ENCODE measurements at regions not wholly inside any gene's neighbourhood (a gene's known extent, or its start where the extent isn't known, plus 50 kb on each side); places are given as distances from the start of the nearest gene placed in this dataset.

GRCh38 chr18:29164020-29164706 lies 987.2 kb upstream of the CDH2 start:
- no peak for DNase-seq (ENCODE audit: low read depth, low spot score)

- DNase-seq (ENCODE audit: low read depth, low spot score): no peak
Observed at GRCh38 chr18:29163596-29163995, 986.7 kb upstream of the CDH2 start.

GRCh38 chr18:29161429-29161828 lies 984.5 kb upstream of the CDH2 start:
- no peak for DNase-seq (ENCODE audit: low read depth, low spot score)

GRCh38 chr18:29160170-29160569 lies 983.2 kb upstream of the CDH2 start:
- no peak for DNase-seq (ENCODE audit: low read depth, low spot score)

GRCh38 chr18:29157905-29158304 lies 981.0 kb upstream of the CDH2 start:
- no peak for DNase-seq (ENCODE audit: low read depth, low spot score)

- DNase-seq (ENCODE audit: low read depth, low spot score): no peak
Observed at GRCh38 chr18:29157057-29157780, 980.3 kb upstream of the CDH2 start.

GRCh38 chr18:29156531-29156930 lies 979.6 kb upstream of the CDH2 start:
- no peak for DNase-seq (ENCODE audit: low read depth, low spot score)

- DNase-seq (ENCODE audit: low read depth, low spot score): no peak
Observed at GRCh38 chr18:29154758-29155725, 978.1 kb upstream of the CDH2 start.

- DNase-seq (ENCODE audit: low read depth, low spot score): no peak
Observed at GRCh38 chr18:29154196-29154757, 977.3 kb upstream of the CDH2 start.

- no peak for DNase-seq (ENCODE audit: low read depth, low spot score)
Observed at GRCh38 chr18:29153091-29153490, 976.2 kb upstream of the CDH2 start.

GRCh38 chr18:29147944-29148343 lies 971.0 kb upstream of the CDH2 start:
- DNase-seq (ENCODE audit: low read depth, low spot score): no peak

GRCh38 chr18:29146068-29146467 lies 969.1 kb upstream of the CDH2 start:
- DNase-seq (ENCODE audit: low read depth, low spot score): no peak

GRCh38 chr18:29140590-29140989 lies 963.7 kb upstream of the CDH2 start:
- DNase-seq (ENCODE audit: low read depth, low spot score): no peak

- DNase-seq (ENCODE audit: low read depth, low spot score): no peak
Observed at GRCh38 chr18:29137773-29138495, 961.0 kb upstream of the CDH2 start.

- no peak for DNase-seq (ENCODE audit: low read depth, low spot score)
Observed at GRCh38 chr18:29123706-29124530, 947.0 kb upstream of the CDH2 start.

GRCh38 chr18:29104671-29105070 lies 927.7 kb upstream of the CDH2 start:
- DNase-seq (ENCODE audit: low read depth, low spot score): no peak

GRCh38 chr18:29104227-29104626 lies 927.3 kb upstream of the CDH2 start:
- no peak for DNase-seq (ENCODE audit: low read depth, low spot score)

GRCh38 chr18:29096079-29096770 lies 919.3 kb upstream of the CDH2 start:
- DNase-seq (ENCODE audit: low read depth, low spot score): no peak

- DNase-seq (ENCODE audit: low read depth, low spot score): no peak
Observed at GRCh38 chr18:29087616-29088246, 910.8 kb upstream of the CDH2 start.
